Fibroblast of skin of left quadriceps (primary cell): ENCODE measurements at regions not wholly inside any gene's neighbourhood (a gene's known extent, or its start where the extent isn't known, plus 50 kb on each side); places are given as distances from the start of the nearest gene placed in this dataset.

Source experiments
- DNase-seq, 2 experiments: peaks; one replicate each; pipeline ENCODE4 v3.0.0-alpha.2; 2013; ENCODE audit warnings: low read depth in 2 of 2

DNA sequence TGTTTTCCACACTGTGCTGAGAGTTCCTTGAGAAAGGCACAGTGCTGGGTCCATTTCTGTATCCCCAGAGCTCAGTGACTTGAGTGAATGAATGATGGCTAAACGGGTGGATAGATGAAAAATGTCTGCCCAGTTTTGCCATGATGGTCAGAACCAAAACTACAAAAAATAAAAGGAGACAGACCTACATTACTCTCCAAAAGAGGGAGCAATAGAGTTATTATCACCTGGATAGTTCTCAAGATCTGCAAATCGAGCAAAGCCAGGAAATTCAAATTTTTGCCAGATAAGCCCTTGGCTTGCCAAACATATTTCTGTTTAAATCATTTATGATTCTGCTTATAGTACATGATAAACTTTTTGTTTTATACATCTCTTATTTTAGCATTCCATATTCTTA is 214.2 kb upstream of the ZNF462 start:
- DNase-seq: peak in 1 of 2 experiments; percentile 3

DNA sequence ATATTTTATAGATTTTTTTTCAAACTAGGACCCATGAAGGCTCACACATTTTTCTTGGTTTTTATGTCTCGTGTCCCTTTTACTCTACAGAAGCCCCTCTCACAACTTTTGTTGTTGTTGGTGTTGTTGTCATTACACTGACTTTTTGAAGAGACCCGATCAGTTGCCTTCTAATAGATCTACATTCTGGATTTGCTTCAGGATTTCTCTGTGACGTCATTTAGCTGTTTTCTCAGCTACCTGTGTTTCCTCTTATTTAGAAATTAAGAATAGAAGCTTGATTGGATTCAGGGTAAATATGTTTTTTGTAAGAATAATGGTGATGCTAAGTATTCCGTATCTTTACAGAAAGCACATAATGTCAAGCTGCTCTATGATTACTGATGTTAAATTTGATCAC is 213.3 kb upstream of the ZNF462 start:
- no peak for DNase-seq

DNA sequence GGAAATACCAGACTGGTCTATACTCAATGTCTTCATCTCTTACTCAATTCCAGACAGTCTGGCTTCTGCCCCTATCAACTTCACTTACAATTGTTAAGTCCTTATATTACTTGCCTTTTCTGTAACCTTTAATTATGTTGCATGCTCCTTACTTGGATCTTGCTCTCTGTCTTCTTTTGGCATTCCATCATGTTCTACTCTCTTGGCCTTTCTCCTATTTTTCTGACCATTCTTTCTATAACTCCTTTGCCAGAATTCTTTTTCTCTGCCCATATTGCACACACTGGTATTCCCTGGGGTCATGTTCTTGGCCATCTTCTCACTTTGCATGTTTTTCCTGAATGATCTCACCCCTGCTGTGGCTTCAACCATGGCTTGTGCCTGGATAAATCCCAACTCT is 209.8 kb upstream of the ZNF462 start:
- peak; percentile 26 to 28 for DNase-seq

DNA sequence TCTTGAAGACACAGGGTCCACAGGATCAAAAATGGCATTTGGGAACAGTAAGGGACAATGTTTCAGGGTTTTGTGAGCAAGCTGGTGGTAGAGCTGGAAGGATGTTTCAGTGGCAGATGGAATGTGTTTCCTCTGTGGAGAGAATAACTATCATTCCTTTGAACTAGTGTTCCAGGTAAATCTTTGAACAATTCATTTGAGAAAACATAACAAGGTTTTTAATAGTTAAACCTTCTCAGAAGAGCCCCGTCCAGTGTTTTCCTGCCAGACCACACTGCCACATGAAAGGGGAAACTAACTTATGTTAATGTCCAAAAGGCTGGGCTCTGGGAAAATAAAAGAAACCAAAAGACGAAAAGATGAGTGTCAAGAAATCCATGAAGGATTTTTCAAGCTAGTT is 207.0 kb upstream of the ZNF462 start:
- no peak for DNase-seq

DNA sequence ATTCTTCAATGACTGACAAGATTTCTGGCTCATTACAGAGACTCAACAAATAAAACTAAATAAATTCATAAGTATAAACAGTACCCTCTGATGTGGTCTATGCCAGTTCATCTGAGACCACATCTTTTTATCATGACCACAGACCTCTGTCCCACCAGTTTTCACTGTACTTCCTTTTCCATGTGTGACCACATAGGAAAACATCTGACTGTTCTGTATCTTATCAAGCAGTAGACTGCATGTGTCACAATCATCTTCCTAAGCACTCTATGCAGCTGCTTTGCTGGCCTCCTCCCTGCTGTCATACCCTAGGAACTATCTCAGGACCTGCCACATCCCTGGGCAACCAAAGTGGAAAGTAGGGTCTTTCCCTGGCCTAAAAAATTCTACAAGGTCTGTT is 205.0 kb upstream of the ZNF462 start:
- DNase-seq: no peak

DNA sequence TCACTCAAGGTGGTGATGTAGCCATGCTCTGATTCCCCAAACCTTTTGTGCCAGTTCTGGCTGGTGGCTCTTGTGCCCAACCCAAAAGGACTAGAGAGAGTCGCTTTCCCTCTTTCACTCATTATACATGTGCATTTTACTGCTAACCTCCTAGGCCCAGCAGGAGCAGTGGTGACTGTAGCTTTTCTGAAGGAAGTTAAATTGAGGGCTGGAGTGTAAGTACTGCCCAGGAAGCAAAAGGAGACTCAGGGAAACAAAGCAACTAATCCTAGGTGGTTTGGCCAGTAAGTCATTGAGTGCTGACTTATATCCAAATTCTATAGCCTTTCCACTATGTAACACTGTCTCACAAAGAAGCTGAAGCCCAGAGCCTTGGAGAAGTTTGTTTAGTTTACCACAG is 194.4 kb upstream of the ZNF462 start:
- DNase-seq: no peak

DNA sequence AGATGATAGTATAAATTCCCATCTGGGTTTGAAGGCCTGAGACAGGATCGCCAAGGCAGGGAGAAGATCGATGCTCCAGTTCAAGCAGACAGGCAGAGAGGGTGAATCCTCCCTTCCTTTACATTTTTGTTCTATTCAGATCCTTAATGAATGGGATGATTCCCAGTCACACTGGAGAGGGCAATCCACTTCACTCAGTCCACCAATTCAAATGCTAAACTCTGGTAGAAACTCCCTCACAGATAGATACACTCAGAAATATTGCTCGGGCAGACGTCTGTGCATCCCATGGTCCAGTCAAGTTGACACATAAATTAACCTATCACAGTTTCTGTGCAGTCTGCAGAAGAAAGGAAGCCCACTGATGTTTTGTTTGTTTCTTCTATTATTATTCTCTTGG is 193.1 kb upstream of the ZNF462 start:
- DNase-seq: no peak

DNA sequence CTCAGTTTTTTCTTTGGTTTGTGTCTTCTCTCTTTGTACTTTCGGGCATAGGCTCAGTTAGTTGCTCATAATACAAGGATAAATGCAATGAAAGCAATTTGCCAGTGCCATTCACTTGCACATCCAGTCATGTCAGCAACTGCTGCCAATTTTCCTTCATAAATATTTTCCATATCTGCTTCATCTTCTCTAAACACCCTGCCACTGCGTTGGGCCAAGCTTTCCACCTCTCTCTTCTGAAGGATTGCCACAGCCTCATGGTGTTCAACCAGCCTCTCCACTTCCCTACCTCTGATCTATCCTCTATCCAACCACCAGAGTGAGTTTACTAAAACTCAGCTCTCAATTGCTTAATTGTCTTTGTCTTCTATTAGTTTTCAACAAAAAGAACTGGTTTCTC is 192.5 kb upstream of the ZNF462 start:
- no peak for DNase-seq

DNA sequence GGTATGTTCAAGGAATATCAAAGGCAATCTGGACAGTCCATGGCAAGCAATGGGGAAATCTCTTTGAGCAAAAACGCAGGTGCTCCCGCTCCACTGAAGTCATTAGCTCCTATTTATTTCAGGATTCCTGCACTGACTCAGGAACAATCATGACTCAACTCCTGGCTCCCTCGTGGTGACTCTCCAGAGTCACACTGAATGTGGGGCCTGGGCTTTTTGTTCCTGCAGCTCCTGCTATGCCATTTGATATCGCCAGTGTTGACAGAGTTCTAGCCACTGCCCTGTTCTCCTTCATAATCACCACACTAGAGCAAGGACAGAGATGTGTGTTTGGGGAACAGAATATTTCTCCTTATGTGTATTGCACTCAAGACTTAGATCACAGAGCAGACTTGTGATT is 187.2 kb upstream of the ZNF462 start:
- no peak for DNase-seq

DNA sequence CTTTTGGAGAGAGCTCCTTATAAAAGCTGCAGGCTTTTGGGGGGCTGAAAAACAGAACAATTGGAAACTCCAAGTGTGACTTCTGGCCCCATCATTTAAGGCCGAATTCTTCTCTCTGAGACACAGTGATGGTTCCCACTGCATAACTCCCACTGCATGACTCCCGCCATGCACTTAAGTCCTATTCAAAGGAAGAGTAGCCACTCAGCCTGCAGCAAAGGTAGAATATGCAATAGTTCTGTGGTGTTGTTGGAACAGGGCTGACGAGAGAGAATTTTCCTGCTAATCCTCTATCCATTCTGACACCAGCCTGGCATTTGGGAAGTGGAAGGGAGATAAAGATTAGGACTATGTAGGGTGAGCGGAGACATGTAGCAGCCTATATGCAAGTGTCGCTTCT is 185.6 kb upstream of the ZNF462 start:
- DNase-seq: no peak

DNA sequence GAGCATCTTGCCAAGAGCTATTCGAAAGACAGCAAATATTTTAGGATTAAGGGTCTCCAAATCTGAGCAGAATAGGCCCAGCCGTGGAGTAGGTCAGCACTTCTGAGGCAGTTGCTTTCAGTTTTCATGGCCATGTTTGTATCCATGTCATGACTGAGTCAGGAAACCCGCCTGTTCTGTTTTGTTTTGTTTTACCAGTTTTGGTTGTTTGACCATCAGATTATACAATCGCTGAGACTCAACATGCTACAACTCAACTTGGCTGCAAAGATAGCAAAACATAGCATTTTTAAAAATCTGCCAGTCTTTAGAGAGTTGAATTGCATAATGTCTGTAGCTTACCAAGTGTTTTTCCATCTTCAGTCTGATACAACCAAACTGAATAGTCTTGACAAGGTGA is 185.1 kb upstream of the ZNF462 start:
- no peak for DNase-seq

DNA sequence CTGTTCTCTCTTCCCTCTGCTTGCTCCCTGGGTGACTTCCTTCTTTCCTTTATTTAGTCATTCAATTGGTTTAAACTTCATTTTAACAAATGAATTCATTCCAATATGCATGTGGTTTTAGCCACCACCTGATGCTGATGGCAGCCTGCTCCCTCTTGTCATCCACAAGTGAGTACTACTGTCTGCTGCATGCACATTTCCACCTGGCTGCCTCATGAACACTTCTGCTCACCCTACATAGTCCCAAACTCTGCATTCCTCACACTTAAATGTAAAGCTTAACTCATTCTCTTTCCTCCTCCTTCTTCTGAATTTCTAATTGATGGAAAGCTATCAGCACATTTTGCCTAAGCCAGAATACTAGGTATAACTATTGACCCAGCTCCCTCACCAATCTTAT is 184.7 kb upstream of the ZNF462 start:
- no peak for DNase-seq

DNA sequence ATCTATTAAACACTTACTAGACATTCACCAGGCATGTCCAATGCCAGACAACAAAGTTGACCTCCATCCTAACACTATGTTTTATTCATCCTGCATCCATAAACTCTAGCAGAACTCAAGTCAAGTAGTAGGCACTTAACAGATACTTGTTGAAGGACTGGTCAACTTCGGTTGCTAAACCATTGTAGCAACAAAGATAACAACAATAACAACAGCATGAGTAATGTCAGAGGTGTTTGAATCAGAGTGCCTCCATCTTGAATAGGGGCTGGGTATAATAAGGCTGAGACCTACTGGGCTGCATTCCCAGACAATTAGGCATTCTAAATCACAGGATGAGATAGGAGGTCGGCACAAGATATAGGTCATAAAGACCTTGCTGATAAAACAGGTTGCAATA is 180.5 kb upstream of the ZNF462 start:
- DNase-seq: no peak

DNA sequence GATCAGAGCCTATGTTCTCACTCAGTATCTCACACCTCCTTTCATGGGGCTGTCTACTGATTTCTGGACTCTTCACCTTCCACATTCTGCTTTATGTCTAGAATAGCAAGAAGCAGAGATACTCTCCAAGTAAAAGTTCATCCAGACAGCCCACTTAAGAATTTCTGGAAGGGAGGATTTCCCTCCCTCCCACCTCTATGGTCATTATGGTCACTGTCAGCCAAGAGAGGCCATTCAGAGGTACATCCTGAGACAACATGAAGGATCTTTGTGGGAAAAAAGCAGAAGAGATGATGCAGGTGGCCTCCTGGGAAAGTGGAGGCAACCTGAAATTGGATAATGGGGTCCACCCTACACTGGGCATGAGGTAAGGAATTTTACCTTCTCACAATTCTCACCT is 179.5 kb upstream of the ZNF462 start:
- no peak for DNase-seq

DNA sequence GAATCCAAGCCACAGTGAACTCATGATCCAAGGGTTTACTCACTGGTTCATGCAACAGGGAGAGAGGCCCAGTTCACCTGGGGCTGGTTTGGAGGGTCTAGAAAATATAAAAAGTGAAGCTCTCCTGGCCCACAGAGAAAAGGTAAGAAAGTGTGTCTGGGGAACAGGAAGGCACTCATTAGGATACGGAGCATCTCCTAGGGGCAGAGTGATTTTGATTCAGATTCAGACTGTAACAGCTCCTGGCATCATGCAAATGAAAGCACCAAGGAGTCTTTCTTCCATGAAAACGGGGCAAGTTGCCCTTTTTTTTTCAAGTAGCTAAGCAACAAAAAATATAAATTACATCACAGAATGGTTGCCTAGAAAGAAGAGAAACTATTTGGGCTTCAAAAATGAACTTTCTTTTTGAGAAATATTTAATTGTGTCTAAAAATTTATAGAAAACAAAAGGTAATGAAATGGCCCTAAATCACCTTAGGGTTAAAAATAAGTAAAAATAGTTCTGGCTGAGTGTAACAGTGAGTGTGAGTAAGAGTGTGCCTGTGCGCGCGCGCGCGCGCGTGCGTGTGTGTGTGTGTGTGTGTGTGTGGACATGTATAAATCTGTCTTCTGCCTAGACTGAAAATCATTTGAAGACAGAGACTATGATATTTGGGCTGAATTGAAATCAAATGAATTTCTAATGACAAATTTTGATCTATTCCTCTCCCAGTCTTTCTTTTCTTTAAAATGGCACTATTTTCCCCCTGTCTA is 177.8 kb upstream of the ZNF462 start:
- no peak for DNase-seq

DNA sequence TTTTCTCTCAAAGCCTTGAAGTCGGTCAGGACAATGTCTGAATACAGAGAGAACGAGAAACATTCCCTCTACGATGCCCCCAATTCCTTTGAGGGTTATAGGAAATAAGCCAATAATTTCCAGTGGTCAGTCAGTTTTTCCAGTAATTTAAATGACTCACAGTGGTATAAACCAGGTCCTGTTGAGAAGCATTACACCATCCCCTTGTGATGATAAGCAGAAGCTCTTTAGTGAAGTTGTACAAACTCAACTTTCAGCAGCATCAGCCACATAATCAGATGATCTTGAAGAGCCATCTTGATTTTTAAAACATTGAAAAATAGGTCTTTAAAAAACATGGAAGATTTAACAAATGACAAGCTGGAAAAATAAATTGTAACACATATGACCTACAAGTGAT is 173.9 kb upstream of the ZNF462 start:
- DNase-seq: no peak

DNA sequence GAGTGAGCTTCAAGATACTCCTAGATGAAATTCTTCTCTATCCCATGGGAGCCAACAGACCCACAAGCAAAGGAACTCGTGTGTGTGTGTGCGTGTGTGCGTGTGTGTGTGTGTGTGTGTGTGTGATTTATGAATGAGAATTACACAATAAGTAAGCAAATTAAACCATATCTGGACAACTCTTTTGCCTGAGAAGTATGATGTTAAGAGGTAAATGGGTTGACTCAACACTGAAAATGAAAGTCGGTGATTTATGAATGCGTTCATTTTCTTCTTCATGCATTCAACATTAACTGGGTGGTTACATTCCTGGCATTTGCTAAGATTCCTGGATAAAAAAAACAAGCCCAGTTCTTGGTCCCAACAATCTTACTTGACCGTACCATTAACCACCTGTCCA is 171.3 kb upstream of the ZNF462 start:
- no peak for DNase-seq

DNA sequence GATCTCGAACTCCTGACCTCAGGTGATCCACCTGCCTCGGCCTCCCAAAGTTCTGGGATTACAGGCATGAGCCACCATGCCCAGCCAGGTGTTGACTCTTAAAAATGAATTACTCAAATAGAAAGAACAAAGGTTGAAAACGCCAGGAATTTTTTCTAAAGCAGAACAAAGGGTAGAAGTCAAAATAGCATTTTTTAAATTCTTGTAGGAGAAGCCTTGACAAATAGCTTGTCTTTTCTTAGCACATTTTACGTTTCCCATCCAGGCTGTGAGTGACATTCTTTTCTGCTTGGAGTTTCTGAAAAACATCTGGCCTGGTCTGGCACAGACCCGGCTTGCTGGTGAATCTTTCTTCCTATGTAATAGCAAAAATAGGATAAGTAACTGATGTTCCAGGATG is 169.4 kb upstream of the ZNF462 start:
- DNase-seq: no peak

DNA sequence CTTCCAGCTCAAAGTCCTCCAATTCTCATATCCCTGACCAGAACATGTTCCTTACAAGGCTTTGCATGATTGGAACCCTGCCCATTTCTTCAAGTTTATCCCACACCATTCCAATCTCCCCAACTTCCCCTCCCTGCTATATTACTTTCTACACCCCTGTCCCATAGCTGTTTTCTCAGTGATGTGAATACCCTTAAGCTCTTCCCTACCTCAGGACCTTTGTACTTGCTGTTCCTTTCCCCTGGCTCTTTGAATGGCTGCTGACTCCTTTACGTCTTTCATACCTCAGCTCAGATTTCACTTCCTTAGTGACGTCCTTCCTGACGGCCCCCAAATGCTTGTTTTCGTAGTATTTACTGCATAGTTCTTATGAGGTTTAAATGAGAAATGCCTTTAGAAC is 166.2 kb upstream of the ZNF462 start:
- no peak for DNase-seq

DNA sequence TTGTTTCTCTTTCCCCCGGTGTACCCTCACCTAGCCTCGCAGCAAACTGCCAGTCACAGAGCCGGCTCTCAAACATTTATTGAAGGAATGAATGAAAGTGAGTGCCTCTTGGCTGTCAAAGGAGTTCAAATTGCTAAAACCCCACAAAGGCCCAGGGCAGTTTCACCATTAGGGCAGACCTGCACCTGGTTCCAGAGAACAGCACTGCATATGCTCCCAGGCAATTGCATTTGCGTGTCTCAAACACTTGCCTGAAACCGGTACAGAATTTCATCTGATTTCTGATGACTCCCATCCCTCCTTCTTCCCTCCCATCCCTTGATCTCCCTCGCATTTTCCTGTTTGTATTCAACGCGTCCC is 165.6 kb upstream of the ZNF462 start:
- no peak for DNase-seq

DNA sequence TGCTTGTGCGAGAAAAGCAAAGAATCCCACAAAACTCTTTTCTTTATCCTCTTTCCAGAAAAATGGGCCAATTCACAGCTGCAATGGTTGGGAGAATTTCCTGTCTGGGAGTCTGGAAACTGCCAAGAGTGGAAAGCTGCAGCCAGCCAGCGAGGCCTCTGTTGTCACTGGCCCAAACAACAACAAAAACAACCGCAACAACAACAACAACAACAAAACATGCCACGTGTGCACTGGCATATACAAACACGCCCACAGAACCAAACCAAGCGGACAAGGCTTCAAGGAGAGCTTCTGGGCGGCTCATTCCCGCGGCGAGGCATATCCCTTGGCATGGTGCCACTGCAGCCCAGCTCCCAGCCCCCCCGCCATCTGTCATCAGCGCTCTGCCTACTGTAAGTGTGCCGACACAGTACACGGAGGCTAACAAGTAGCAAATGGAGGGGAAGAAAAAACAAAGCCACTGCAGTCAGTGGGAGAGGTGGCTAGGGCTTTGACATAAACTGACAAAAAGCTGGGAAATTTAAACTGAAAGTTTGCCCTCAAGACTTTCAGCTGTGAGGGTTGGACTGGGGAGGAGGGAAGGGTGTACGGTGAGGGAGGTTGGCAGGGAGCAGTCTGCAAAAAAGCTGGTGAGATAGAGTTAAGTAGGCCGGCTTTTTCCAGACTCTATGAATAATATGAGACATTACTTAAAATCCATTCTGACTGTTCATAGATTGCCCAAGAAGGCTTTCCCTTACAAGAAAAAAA is 165.0 kb upstream of the ZNF462 start:
- DNase-seq: peak in 1 of 2 experiments; percentile 59

DNA sequence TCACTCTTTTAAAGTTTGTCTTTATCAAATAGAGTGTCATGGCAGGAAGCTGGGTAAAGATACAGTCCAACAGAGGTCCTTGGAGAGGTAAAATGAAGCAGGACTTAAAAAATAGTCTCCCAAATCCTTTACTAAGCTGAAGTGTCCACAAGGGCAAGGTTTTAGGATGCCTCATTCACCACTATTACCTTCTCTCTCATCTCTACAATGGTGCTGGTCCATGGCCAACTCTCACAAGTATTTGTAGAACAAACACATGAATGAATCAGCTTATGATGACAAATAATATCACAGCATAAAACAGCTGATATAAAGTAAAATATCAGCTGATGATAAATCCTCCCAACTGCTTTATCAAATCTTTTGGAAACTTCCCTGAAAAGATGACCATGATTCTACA is 162.3 kb upstream of the ZNF462 start:
- DNase-seq: no peak

DNA sequence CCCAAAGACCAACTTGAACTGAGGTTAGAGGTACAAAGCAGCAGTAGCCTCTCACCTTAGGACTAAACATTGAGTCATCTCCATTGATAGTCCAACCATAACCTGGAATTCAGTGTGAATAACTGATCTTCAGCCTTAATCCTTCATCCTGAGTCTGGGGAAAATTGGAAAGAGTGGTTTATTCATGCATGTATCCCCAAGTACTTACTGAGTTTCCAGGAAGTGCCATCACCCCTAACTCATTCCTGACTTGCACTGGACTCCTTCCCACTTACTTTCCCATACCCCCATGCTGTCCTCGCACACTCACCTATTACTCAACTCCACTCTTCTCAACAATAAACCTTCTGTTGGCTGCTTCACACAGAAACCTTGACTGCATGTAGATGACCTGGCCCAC is 161.4 kb upstream of the ZNF462 start:
- DNase-seq: no peak
